ENCODE measurements at regions not wholly inside any gene's neighbourhood (a gene's known extent, or its start where the extent isn't known, plus 50 kb on each side); places are given as distances from the start of the nearest gene placed in this dataset.
"Not testable (repeated sequence)": the region's sequence is repeated elsewhere in the genome, so short reads cannot be mapped to it uniquely, and the experiment has no call there.

DNA sequence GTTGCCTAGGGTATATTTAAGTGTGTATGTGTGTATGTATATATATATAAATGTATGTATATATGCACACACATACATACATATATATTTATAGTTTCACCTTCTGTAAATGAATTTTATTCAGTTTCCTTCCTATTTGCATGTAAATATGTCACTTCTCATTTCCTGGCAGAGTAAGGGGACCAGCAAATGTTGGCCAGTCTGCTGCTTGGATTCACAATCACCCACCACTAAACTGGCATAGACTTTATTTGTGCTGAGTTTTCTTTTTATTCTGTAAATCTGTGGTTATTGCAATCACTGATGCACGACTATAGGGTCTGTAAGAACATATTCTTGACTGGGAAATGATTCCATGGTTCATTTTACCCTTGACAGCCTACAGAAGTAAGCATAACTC lies 640.4 kb upstream of the FAM98A start:
- ChIA-PET POLR2A (no interaction called here), CTCF (no interaction called here)
- Histone ChIP-seq H3K4me3 (ENCODE audit: control insufficient read depth in 1 of 7, extremely low read depth in 1 of 7, insufficient read depth in 4 of 7, low read depth in 2 of 7, low read length in 6 of 7) (no peak overlapping the region), H3K9me3 (ENCODE audit: control extremely low read depth in 1 of 5, control insufficient read depth in 4 of 5, insufficient read depth in 2 of 5, low read depth in 1 of 5, low read length in 4 of 5) (peaks cover 0 to 3% (median 0%) of the 10 kb centered on the region in 5 experiments), H3K4me1 (ENCODE audit: control extremely low read depth in 1 of 4, control insufficient read depth in 4 of 4, insufficient read depth in 4 of 4, low read length in 3 of 4) (no peaks in the 10 kb centered on the region), H3K27ac (ENCODE audit: insufficient read depth in 1 of 2, low read depth in 1 of 2, low read length in 2 of 2, poor library complexity in 1 of 2, severe bottlenecking in 2 of 2) (no peak overlapping the region), H3K36me3 (ENCODE audit: control insufficient read depth in 4 of 4, insufficient read depth in 4 of 4, low read length in 3 of 4) (no peaks in the 10 kb centered on the region), H3K27me3 (replicated peaks in 2 of 5; ENCODE audit: control insufficient read depth in 4 of 5, insufficient read depth in 5 of 5, low read length in 4 of 5) (no peaks in the 10 kb centered on the region)
- no peak for DNase-seq
- no CpG with 5 or more reads among the region's 1 CpG for WGBS (ENCODE audit: insufficient coverage)

DNA sequence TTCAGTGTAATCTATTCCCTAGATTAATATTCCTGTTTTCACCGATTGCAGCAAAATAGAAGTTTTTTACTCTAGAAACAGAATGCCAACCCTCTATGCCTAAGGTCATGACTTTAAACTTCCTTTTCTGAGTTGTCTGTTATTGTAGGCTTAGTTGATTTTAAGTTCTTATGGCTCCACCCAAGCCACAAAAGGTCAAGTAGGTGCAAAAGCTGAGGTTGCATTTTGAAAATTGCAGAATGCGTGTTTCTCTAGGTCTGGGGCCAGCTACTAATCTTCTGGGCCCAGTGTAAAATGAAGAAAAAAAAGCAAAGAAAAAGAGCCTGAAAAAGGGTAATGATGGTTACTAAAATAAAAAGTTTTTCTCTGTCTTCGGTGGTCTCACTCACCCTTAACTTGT lies 635.7 kb upstream of the FAM98A start:
- POLR2A ChIA-PET = no interaction called here

DNA sequence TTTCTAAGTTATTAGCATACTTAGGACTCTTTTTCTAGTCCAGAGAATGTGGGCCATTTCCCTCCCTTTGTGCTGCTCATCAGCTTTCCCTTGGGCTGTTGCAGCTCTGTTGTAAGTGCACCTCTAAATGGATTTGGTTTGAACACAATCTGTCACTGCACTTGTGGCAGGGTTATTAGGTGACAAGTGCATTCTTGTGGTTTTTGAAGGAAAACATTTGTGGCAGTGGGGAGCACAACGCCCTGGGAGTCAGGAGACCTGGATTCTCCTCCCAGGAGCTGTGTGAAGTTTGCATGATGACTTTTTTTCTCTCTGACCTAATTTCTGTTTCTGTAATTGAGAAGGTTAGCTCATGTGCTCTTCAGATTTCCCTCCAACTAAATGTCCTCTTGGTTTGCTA lies 630.9 kb upstream of the FAM98A start:
- no peak overlapping the region for H3K27ac ChIP-seq (ENCODE audit: insufficient read depth in 1 of 2, low read depth in 1 of 2, low read length in 2 of 2, poor library complexity in 1 of 2, severe bottlenecking in 2 of 2)
- 50% methylated on average over 1 of the region's 1 CpG for WGBS (ENCODE audit: insufficient coverage)
- DNase-seq = no peak
- no peaks in the 10 kb centered on the region for H3K27me3 ChIP-seq (replicated peaks in 2 of 5; ENCODE audit: control insufficient read depth in 4 of 5, insufficient read depth in 5 of 5, low read length in 4 of 5)
- no peaks in the 10 kb centered on the region for H3K36me3 ChIP-seq (ENCODE audit: control insufficient read depth in 4 of 4, insufficient read depth in 4 of 4, low read length in 3 of 4)
- no peaks in the 10 kb centered on the region for H3K4me1 ChIP-seq (ENCODE audit: control extremely low read depth in 1 of 4, control insufficient read depth in 4 of 4, insufficient read depth in 4 of 4, low read length in 3 of 4)
- no peaks in the 10 kb centered on the region for H3K9me3 ChIP-seq (ENCODE audit: control extremely low read depth in 1 of 5, control insufficient read depth in 4 of 5, insufficient read depth in 2 of 5, low read depth in 1 of 5, low read length in 4 of 5)
- ChIA-PET CTCF (no interaction called here), POLR2A (no interaction called here)
- no peak overlapping the region for H3K4me3 ChIP-seq (ENCODE audit: control insufficient read depth in 1 of 7, extremely low read depth in 1 of 7, insufficient read depth in 4 of 7, low read depth in 2 of 7, low read length in 6 of 7)

More for the DNA sequence above, 635.7 kb upstream of the FAM98A start:
- H3K9me3 ChIP-seq (ENCODE audit: control extremely low read depth in 1 of 5, control insufficient read depth in 4 of 5, insufficient read depth in 2 of 5, low read depth in 1 of 5, low read length in 4 of 5) = peaks cover 0 to 3% (median 0%) of the 10 kb centered on the region in 5 experiments
- H3K27me3 ChIP-seq (replicated peaks in 2 of 5; ENCODE audit: control insufficient read depth in 4 of 5, insufficient read depth in 5 of 5, low read length in 4 of 5) = no peaks in the 10 kb centered on the region
- no peaks in the 10 kb centered on the region for H3K4me1 ChIP-seq (ENCODE audit: control extremely low read depth in 1 of 4, control insufficient read depth in 4 of 4, insufficient read depth in 4 of 4, low read length in 3 of 4)
- no peaks in the 10 kb centered on the region for H3K36me3 ChIP-seq (ENCODE audit: control insufficient read depth in 4 of 4, insufficient read depth in 4 of 4, low read length in 3 of 4)
- DNase-seq = no peak
- no peak overlapping the region for H3K4me3 ChIP-seq (ENCODE audit: control insufficient read depth in 1 of 7, extremely low read depth in 1 of 7, insufficient read depth in 4 of 7, low read depth in 2 of 7, low read length in 6 of 7)
- no peak overlapping the region for H3K27ac ChIP-seq (ENCODE audit: insufficient read depth in 1 of 2, low read depth in 1 of 2, low read length in 2 of 2, poor library complexity in 1 of 2, severe bottlenecking in 2 of 2)
- no CpG with 5 or more reads among the region's 3 CpGs for WGBS (ENCODE audit: insufficient coverage)
- CTCF ChIA-PET = no interaction called here

DNA sequence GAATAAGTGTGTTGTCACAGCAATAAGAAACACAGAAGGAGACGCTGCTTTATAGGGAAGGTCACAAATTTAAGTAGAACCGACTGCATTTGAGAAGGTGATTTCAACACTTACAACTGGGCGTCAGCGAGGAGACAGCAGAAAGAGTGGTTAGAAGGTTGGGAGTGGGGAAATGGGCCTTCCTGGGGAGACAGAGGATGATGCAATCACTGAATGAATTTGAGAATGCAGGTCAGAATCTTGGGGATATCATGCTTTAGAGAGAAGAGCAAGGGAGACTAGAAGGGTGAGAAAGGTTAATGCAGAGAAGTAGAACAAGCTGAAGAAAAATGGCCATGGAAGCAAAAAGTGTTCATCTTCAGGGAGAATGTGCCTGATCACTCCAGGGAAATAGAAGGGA lies 616.1 kb upstream of the FAM98A start:
- ChIA-PET POLR2A (no interaction called here), CTCF (no interaction called here)
- WGBS (ENCODE audit: insufficient coverage) = 91% methylated on average over 4 of the region's 4 CpGs
- H3K27ac ChIP-seq (ENCODE audit: insufficient read depth in 1 of 2, low read depth in 1 of 2, low read length in 2 of 2, poor library complexity in 1 of 2, severe bottlenecking in 2 of 2) = no peak overlapping the region
- DNase-seq = no peak
- peaks cover 0 to 9% (median 0%) of the 10 kb centered on the region in 5 experiments for H3K9me3 ChIP-seq (ENCODE audit: control extremely low read depth in 1 of 5, control insufficient read depth in 4 of 5, insufficient read depth in 2 of 5, low read depth in 1 of 5, low read length in 4 of 5)
- H3K4me3 ChIP-seq (ENCODE audit: control insufficient read depth in 1 of 7, extremely low read depth in 1 of 7, insufficient read depth in 4 of 7, low read depth in 2 of 7, low read length in 6 of 7) = no peak overlapping the region
- H3K4me1 ChIP-seq (ENCODE audit: control extremely low read depth in 1 of 4, control insufficient read depth in 4 of 4, insufficient read depth in 4 of 4, low read length in 3 of 4) = no peaks in the 10 kb centered on the region
- H3K36me3 ChIP-seq (ENCODE audit: control insufficient read depth in 4 of 4, insufficient read depth in 4 of 4, low read length in 3 of 4) = no peaks in the 10 kb centered on the region
- no peaks in the 10 kb centered on the region for H3K27me3 ChIP-seq (replicated peaks in 2 of 5; ENCODE audit: control insufficient read depth in 4 of 5, insufficient read depth in 5 of 5, low read length in 4 of 5)

DNA sequence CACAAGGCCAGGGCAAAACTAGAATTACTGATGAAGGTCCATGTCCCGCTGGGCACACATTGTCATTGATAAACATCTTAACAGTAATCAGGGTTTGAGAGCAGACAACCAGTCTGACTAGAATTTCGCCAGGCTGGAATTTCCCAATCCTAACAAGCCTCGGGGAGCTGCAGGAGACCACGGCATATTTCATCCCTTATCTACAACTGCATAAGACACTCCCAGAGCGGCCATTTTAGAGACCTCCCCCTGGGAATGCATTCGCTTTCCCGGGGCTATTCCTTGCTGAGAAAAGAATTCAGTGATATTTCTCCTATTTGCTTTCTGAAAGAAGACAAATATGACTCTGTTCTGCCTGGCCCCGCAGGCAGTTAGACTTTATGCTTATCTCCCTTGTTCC lies 611.3 kb upstream of the FAM98A start:
- WGBS (ENCODE audit: insufficient coverage) = 98% methylated on average over 6 of the region's 8 CpGs
- DNase-seq; H3K4me3 ChIP-seq (ENCODE audit: control insufficient read depth in 1 of 7, extremely low read depth in 1 of 7, insufficient read depth in 4 of 7, low read depth in 2 of 7, low read length in 6 of 7); H3K4me1 ChIP-seq (ENCODE audit: control extremely low read depth in 1 of 4, control insufficient read depth in 4 of 4, insufficient read depth in 4 of 4, low read length in 3 of 4); H3K27ac ChIP-seq (ENCODE audit: insufficient read depth in 1 of 2, low read depth in 1 of 2, low read length in 2 of 2, poor library complexity in 1 of 2, severe bottlenecking in 2 of 2); H3K27me3 ChIP-seq (replicated peaks in 2 of 5; ENCODE audit: control insufficient read depth in 4 of 5, insufficient read depth in 5 of 5, low read length in 4 of 5); POLR2A ChIA-PET; H3K36me3 ChIP-seq (ENCODE audit: control insufficient read depth in 4 of 4, insufficient read depth in 4 of 4, low read length in 3 of 4): not testable (repeated sequence)
- CTCF ChIA-PET = interaction anchor here (0.7 kb wide), 1 partner anchor 60 kb away, joined by 3 read pairs; no protein-coding TSS in a partner anchor
- H3K9me3 ChIP-seq (ENCODE audit: control extremely low read depth in 1 of 5, control insufficient read depth in 4 of 5, insufficient read depth in 2 of 5, low read depth in 1 of 5, low read length in 4 of 5) = peaks cover 0 to 22% (median 3%) of the 10 kb centered on the region in 5 experiments

DNA sequence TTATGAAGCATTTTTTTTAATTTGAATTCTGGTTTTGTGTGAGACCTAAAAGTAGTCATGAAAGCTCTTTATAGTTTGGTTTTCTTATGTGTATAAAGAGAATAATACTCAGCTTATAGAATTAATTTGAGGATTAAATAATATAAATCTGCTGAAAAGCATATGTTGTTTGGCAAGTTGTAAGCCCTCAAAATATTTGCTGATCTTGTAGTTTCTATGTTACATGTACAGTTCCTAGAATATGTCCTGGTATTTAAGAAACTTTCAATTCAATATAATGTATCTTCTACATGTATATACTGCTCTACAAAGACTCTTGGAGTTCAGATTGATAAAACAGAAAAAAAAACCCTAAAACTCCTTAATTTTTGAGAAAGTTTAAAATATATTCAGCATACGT lies 605.5 kb upstream of the FAM98A start:
- DNase-seq = no peak
- H3K4me1 ChIP-seq (ENCODE audit: control extremely low read depth in 1 of 4, control insufficient read depth in 4 of 4, insufficient read depth in 4 of 4, low read length in 3 of 4) = no peaks in the 10 kb centered on the region
- H3K27me3 ChIP-seq (replicated peaks in 2 of 5; ENCODE audit: control insufficient read depth in 4 of 5, insufficient read depth in 5 of 5, low read length in 4 of 5) = no peaks in the 10 kb centered on the region
- no peak overlapping the region for H3K27ac ChIP-seq (ENCODE audit: insufficient read depth in 1 of 2, low read depth in 1 of 2, low read length in 2 of 2, poor library complexity in 1 of 2, severe bottlenecking in 2 of 2)
- ChIA-PET POLR2A (no interaction called here), CTCF (no interaction called here)
- H3K9me3 ChIP-seq (ENCODE audit: control extremely low read depth in 1 of 5, control insufficient read depth in 4 of 5, insufficient read depth in 2 of 5, low read depth in 1 of 5, low read length in 4 of 5) = peaks cover 0 to 9% (median 3%) of the 10 kb centered on the region in 5 experiments
- no CpG with 5 or more reads among the region's 1 CpG for WGBS (ENCODE audit: insufficient coverage)
- no peaks in the 10 kb centered on the region for H3K36me3 ChIP-seq (ENCODE audit: control insufficient read depth in 4 of 4, insufficient read depth in 4 of 4, low read length in 3 of 4)
- H3K4me3 ChIP-seq (ENCODE audit: control insufficient read depth in 1 of 7, extremely low read depth in 1 of 7, insufficient read depth in 4 of 7, low read depth in 2 of 7, low read length in 6 of 7) = no peak overlapping the region

DNA sequence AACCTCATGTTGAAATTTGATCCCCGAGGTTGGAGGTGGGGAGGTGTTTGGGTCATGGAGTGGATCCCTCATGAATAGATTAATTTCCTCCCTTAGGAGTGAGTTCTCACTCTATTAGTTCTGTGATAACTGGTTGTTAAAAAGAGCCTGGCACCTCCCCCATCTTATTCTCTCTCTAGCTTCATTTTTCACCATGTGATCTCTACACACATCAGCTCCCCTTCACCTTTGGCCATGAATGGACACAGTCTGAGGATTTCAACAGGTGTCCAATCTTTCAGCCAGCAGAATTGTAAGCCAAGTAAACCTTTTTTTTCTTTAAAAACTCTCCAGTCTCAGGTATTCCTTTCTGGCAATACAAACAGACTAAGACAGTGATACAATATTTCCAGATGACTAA lies 602.0 kb upstream of the FAM98A start:
- WGBS (ENCODE audit: insufficient coverage) = 80% methylated on average over 1 of the region's 1 CpG
- ChIA-PET CTCF (interaction anchor here (1.0 kb wide), 1 partner anchor 14 kb away, joined by 3 read pairs; no protein-coding TSS in a partner anchor), POLR2A (no interaction called here)
- Histone ChIP-seq H3K9me3 (ENCODE audit: control extremely low read depth in 1 of 5, control insufficient read depth in 4 of 5, insufficient read depth in 2 of 5, low read depth in 1 of 5, low read length in 4 of 5) (peaks cover 0 to 2% (median 0%) of the 10 kb centered on the region in 5 experiments), H3K36me3 (ENCODE audit: control insufficient read depth in 4 of 4, insufficient read depth in 4 of 4, low read length in 3 of 4) (no peaks in the 10 kb centered on the region), H3K4me1 (ENCODE audit: control extremely low read depth in 1 of 4, control insufficient read depth in 4 of 4, insufficient read depth in 4 of 4, low read length in 3 of 4) (no peaks in the 10 kb centered on the region), H3K27me3 (replicated peaks in 2 of 5; ENCODE audit: control insufficient read depth in 4 of 5, insufficient read depth in 5 of 5, low read length in 4 of 5) (no peaks in the 10 kb centered on the region), H3K4me3 (ENCODE audit: control insufficient read depth in 1 of 7, extremely low read depth in 1 of 7, insufficient read depth in 4 of 7, low read depth in 2 of 7, low read length in 6 of 7) (no peak overlapping the region), H3K27ac (ENCODE audit: insufficient read depth in 1 of 2, low read depth in 1 of 2, low read length in 2 of 2, poor library complexity in 1 of 2, severe bottlenecking in 2 of 2) (no peak overlapping the region)
- no peak for DNase-seq

Measured in common myeloid progenitor, CD34-positive (primary cell).